ENCODE measurements at regions not wholly inside any gene's neighbourhood (a gene's known extent, or its start where the extent isn't known, plus 50 kb on each side); places are given as distances from the start of the nearest gene placed in this dataset.
A peak's percentile ranks its signal among the peaks of the same experiment; 100 is the strongest.

GRCh38 chr5:17690473-17690872 lies 56.2 kb downstream of the TAF11L14 start:
- intact Hi-C loops (cut with DNase I), result no loop called here
- ATAC-seq (no peak), DNase-seq (no peak)

- no peak for ATAC-seq
- intact Hi-C loops (cut with DNase I), result no loop called here
- DNase-seq, result no peak
Measured at GRCh38 chr5:17691762-17692161, 57.5 kb downstream of the TAF11L14 start.

GRCh38 chr5:17694371-17694770 lies 60.1 kb downstream of the TAF11L14 start:
- DNase-seq (no peak), ATAC-seq (no peak)
- intact Hi-C loops (cut with DNase I), result no loop called here

- DNase-seq (no peak), ATAC-seq (no peak)
- intact Hi-C loops (cut with DNase I), result no loop called here
Measured at GRCh38 chr5:17694914-17695313, 60.7 kb downstream of the TAF11L14 start.

GRCh38 chr5:17696627-17697026 lies 62.4 kb downstream of the TAF11L14 start:
- intact Hi-C loops (cut with DNase I), result no loop called here
- ATAC-seq, result no peak
- DNase-seq, result no peak

GRCh38 chr5:17697671-17698070 lies 63.4 kb downstream of the TAF11L14 start:
- no peak for ATAC-seq
- no peak for DNase-seq
- intact Hi-C loops (cut with DNase I), result no loop called here

GRCh38 chr5:17709011-17709710 lies 74.9 kb downstream of the TAF11L14 start:
- DNase-seq, result no peak
- intact Hi-C loops (cut with DNase I), result no loop called here
- no peak for ATAC-seq

- no peak for ATAC-seq
- no peak for DNase-seq
- intact Hi-C loops (cut with DNase I), result no loop called here
Measured at GRCh38 chr5:17713301-17713700, 79.0 kb downstream of the TAF11L14 start.

GRCh38 chr5:17714186-17714585 lies 79.9 kb downstream of the TAF11L14 start:
- DNase-seq (no peak), ATAC-seq (no peak)
- intact Hi-C loops (cut with DNase I), result no loop called here

- intact Hi-C loops (cut with DNase I), result no loop called here
- DNase-seq, result no peak
Measured at GRCh38 chr5:17719592-17719991, 85.3 kb downstream of the TAF11L14 start.

GRCh38 chr5:17720071-17720470 lies 85.8 kb downstream of the TAF11L14 start:
- ATAC-seq (no peak), DNase-seq (no peak)
- intact Hi-C loops (cut with DNase I), result no loop called here

More at GRCh38 chr5:17719592-17719991, 85.3 kb downstream of the TAF11L14 start:
- no peak for ATAC-seq

GRCh38 chr5:17723876-17724275 lies 89.6 kb downstream of the TAF11L14 start:
- no peak for DNase-seq
- intact Hi-C loops (cut with DNase I), result no loop called here
- ATAC-seq, result no peak

- DNase-seq (no peak), ATAC-seq (no peak)
- intact Hi-C loops (cut with DNase I), result no loop called here
Measured at GRCh38 chr5:17727098-17727497, 92.8 kb downstream of the TAF11L14 start.

- ATAC-seq (no peak), DNase-seq (no peak)
- intact Hi-C loops (cut with DNase I), result no loop called here
Measured at GRCh38 chr5:17730421-17730820, 96.2 kb downstream of the TAF11L14 start.

GRCh38 chr5:17732351-17732923 lies 98.2 kb downstream of the TAF11L14 start:
- ATAC-seq (no peak), DNase-seq (no peak)
- intact Hi-C loops (cut with DNase I), result no loop called here

GRCh38 chr5:17734011-17734410 lies 99.8 kb downstream of the TAF11L14 start:
- DNase-seq (no peak), ATAC-seq (no peak)
- intact Hi-C loops (cut with DNase I), result no loop called here

- DNase-seq (no peak), ATAC-seq (peak in 1 of 2 donors; percentile 44)
- intact Hi-C loops (cut with DNase I), result no loop called here
Measured at GRCh38 chr5:17735761-17736160, 101.5 kb downstream of the TAF11L14 start.

GRCh38 chr5:17737092-17737491 lies 102.8 kb downstream of the TAF11L14 start:
- intact Hi-C loops (cut with DNase I), result no loop called here
- ATAC-seq, result no peak
- DNase-seq, result no peak

GRCh38 chr5:17738446-17738845 lies 104.2 kb downstream of the TAF11L14 start:
- ATAC-seq (no peak), DNase-seq (no peak)
- intact Hi-C loops (cut with DNase I), result no loop called here

- peak in 1 of 2 donors; percentile 94 for ATAC-seq
- intact Hi-C loops (cut with DNase I), result no loop called here
- no peak for DNase-seq
Measured at GRCh38 chr5:17743580-17744435, 109.5 kb downstream of the TAF11L14 start.
